GM21619 (cell line): ENCODE measurements at regions not wholly inside any gene's neighbourhood (a gene's known extent, or its start where the extent isn't known, plus 50 kb on each side); places are given as distances from the start of the nearest gene placed in this dataset.
"Not testable (repeated sequence)": the region's sequence is repeated elsewhere in the genome, so short reads cannot be mapped to it uniquely, and the experiment has no call there.

Experiments
- ATAC-seq: cut with Tn5 transposase; IDR thresholded peaks from one replicate; pipeline ENCODE4 v1.9.1; 2021; ENCODE audit not compliant: unreplicated experiment

DNA sequence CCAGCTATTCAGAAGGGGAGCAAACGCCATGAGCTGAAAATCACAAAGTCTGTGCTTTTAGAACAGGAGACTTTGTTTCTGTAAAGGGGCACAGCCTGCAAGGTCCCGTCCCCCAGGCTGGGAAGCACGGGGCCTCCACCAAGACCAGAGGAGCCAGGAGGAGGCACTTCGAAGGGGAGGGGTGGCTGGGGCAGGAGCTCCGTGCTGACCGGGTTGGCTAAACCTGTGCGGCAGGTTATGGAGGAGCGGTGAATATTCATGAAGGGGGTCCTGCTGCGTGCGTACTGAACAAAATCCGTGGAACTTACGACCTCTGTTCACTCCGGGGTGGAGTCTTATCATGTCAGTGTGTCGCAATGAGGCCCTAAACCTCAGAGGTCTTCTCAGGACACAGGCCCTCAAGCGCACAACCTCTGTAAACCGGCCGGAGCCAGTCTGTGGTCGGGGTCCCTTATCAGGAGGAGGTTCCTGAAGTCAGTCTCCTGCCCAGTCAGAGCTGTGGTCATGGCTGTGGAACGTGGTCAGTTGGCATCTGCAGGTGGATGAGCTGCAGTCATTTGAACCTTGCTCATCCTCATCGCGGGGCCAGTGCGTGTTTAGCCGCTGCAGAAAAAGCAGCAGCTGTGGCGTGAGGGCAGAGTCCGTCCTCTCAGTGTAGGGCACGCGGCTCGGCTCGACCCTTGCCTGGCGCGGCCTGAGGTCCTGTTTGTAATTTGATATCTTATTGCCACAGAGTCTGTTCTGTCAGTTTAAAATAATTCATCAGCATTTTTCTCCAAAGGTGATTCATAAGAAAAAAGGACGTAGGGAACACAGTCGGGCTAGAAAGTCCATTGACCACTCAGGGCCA lies 5507.7 kb upstream of the TPTE start:
- ATAC-seq: not testable (repeated sequence)

DNA sequence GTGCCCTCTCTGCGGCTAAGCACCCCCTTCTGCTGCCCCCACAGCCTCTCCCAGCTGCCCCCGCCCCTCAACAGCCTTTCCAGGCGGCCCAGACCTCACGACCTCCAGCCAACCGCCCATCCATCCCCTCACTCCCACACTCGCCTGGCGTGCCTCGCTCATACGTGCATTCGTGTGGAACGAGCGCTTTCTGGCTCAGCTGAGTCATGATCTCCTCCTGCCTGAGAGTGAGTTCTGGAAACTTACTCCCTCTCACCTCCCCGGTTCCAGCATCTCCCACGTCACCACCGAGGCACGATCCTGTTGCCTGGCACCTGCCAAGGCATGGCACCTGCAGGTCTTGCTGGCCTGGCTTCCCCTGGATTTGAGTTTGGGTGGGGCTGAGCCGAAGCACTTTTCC lies 5506.2 kb upstream of the TPTE start:
- not testable (repeated sequence) for ATAC-seq

DNA sequence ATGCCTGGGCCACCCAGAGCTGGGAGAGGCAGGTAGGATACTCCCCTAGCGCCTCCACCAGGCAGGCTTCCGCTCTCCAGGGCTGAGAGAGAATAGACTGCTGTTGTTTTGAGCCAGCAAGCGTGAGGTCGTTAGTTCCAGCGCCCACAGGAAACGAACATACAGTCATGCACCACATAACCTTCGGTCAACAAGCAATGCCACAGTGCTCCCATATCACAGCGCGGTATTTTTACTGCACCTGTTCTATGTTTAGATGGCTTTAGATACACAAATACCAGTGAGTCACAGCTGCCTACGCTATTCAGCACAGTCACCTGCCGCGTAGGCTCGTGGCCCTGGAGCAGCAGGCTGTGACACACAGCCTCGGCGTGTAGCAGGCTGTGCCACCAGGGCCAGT lies 5502.3 kb upstream of the TPTE start:
- peak; percentile 45 for ATAC-seq

DNA sequence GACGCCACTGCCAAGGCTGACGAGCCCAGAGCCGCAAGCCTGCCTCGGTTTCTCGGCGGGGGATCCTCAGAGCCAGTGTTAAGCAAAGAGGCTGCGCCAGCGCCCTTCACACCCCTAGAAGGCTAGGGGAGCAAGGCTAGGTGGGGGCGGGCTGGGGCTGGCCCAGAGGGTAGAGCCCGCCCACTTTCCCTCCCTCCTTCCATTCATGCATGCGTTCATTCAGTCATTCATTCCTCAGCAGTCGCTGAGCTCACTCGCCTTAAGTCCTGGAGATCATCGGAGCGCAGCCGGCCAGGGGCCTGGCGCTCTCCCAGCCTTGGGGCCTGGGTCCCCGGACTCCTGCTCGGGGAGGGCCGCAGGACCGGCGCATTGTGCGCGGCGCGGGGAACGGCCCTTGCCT lies 5499.6 kb upstream of the TPTE start:
- peak; percentile 37 for ATAC-seq

DNA sequence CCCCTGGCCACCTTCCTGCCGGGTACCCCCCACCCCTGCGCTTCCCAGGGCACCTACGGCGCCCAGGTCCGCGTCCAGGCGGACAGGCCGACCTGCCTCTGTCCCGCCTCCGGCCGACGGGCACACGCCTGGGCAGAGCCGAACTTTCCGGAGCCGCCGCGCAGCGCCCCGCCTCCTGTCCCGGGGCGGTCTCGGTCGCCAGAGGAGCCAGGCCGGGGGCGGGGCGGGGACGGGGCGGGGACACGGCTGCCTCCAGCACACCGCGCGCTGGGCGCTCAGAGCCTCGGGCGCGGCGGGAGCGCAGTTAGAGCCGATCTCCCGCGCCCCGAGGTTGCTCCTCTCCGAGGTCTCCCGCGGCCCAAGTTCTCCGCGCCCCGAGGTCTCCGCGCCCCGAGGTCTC lies 5499.1 kb upstream of the TPTE start:
- ATAC-seq: not testable (repeated sequence)

DNA sequence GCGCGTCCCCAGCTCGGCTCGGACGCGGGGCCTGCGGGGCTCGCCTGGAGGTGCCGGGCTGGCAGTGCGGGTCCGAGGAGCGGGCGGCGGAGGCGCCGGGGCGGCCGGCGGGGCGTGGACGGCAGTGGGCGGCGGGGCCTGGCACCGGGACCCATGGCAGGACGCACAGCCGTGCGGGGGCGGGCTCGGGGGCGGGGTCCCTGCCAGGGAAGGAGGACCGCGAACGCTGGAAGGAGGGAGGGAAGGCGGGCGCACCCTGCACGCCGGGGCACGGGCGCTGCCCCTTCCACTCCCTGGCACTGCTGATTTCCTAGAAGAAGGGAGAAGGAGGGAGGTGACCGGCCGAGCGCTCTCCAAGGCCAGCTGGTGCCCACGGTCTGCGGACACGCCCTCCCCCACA lies 5498.6 kb upstream of the TPTE start:
- not testable (repeated sequence) for ATAC-seq

DNA sequence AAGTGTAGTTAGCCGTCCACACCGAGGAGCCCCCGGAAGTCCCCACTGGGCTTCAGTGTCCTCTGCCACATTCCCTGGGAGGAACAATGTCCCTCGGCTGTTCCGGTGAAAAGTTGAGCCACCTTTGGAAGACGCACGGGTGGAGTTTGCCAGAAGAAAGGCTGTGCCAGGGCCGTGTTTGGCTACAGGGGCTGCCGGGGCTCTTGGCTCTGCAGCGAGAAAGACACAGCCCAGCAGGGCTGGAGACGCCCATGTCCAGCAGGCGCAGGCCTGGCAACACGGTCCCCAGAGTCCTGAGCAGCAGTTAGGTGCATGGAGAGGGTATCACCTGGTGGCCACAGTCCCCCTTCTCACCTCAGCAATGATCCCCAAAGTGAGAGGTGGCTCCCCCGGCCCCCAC lies 5486.2 kb upstream of the TPTE start:
- not testable (repeated sequence) for ATAC-seq

DNA sequence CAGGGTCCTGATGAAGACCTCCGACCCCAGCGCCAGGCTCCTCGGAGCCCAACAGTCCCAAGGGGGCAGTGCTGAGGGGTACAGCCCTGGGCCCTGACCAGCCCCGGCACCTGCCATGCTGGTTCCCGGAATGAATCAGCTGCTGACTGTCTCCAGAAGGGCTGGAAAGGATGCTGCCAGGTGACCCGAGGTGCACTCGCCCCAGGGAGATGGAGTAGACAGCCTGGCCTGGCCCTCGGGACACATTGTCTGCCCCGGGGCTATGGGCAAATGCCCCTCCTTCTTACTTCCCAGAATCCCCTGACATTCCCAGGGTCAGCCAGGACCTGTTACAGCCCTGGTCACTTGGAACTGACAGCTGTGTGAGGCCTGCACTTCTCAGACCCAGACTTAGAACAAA lies 5485.8 kb upstream of the TPTE start:
- ATAC-seq: not testable (repeated sequence)

DNA sequence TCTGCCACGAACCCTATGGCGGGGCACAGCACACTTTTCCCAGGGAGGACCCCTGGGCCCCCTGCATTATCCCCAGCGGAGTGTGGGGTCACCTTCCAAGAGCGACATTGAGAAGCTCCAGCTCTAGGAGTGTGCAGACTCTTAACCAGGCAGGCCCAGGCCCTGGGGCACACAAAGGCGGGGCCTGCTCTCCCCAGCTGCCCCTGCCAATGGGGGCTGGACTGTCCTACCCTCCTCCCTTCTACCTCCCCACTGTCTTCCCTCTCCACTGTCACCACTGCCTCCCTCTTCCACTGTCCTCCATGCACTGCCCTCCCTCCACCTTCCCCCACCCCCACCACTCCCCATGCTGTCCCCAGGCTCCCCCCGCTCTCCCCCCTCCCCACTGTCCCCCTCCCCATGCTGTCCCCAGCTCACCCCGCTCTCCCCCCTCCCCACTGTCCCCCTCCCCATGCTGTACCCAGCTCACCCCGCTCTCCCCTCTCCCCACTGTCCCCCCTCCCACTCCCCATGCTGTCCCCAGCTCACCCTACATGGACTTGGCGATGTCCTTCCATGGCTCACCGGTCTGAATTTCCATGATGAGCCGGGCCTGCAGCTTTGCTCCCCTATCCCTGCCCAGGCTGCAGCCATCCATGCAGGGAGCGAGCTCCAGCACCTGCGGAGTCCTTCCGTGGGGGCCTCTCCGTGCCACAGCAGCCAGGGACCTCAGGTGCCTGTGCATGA lies 5483.6 kb upstream of the TPTE start:
- not testable (repeated sequence) for ATAC-seq

DNA sequence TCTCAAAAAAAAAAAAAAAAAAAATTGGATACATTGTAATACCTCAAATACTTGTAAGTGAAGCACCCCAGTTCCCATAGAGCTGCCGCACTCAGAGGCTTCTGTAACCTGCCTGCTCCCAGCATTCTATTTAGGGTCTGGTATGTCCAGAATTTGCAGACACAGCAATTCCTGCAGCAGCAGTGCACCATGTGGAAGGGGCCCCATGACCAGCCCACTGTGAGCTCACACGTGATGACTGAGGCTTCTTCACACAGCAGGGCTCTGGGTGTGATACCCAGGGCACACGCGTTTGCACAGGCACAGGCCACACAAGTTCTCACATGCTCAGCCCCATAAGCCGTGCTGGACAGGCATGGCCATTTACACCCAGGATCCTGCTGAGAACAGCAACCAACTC lies 5481.5 kb upstream of the TPTE start:
- ATAC-seq: not testable (repeated sequence)

DNA sequence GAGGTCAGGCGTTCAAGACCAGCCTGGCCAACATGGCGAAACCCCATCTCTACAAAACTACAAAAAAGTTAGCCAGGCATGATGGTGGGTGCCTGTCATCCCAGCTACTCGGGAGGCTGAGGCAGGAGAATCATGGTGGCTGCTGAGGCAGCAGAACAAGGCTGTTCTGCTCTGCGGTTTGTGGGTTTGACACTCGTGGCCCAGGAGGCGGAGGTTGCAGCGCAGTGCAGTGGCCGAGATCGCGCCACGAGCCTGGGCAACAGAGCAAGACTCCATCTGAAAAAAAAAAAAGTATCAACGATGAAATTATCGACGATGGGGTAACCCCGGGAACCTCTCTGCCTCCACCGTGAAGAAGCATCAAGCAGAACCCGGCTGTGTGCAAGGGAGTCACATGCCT lies 5478.8 kb upstream of the TPTE start:
- not testable (repeated sequence) for ATAC-seq

DNA sequence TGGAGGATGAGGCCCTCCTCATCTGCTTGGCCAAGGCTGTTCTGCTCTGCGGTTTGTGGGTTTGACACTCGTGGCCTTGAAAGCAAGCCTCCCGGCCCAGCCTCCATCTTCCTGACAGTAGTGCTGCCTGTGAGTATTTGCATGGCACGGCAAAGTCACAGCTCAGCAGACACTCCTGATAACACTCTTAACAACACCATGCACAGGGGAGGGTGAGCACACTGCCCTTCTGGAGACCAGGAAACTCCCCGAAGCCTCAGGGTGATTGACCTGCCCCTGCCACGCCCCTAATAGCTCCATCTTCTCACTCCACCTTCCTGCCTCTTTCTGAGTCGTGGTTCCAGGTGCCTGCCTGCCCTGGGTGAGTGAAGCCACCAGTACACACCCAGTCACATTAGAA lies 5476.6 kb upstream of the TPTE start:
- peak; percentile 51 for ATAC-seq

DNA sequence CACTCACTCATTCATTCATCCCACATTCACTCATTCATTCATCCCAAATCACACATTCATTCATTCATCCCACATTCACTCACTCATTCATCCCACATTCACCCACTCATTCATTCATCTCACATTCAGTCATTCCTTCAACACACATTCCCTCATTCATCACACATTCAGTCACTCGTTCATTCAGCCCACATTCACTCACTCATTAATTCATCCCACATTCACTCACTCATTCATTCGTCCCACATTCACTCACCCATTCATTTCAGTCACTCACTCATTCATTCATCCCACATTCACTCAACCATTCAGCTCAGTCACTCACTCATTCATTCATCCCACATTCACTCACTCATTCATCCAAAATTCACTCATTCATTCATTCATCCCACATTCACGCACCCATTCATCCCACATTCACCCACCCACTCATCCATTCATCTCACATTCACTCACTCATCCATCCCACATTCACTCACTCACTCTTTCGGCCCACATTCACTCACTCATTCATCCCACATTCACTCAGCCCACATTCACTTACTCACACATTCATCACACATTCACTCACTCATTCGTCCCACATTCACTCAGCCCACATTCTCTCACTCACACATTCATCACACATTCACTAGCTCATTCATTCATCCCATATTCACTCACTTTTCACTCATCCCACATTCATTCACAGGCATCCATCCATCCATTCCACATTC lies 5469.9 kb upstream of the TPTE start:
- ATAC-seq: not testable (repeated sequence)

DNA sequence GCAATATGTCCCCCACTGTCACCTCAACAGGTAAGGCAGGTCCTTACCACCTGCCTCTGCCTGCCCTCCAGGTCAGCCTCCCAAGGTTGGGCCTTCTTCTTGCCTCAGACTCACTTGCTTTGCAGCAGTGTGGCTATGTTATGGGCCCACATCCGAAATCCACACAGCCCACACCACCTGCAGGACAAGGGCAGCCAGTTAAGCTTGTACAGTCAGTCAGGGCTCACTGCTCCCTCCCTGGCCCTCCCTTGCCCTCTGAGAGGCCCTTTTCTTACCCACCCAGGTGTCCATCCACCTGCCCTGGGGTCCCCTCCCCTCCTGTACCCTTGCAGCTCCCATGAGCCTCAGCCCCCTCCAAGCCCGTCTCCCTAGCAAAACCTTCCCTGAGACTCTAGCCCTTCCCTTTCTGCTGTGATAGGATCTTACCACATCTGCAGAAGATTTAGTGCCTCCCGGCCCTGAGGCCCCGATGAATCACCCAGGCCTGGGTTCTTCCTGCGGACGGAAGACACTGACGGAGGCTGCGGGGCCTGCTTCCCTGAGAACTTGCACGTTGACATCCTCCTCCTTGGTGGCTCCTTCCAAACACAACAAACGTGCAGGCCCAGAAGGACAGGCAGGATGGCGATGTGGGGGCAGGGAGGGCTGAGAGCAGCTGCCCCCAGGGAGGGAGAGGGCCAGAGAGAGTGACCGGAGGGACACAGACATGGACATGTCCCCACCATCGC lies 5466.2 kb upstream of the TPTE start:
- ATAC-seq: not testable (repeated sequence)

DNA sequence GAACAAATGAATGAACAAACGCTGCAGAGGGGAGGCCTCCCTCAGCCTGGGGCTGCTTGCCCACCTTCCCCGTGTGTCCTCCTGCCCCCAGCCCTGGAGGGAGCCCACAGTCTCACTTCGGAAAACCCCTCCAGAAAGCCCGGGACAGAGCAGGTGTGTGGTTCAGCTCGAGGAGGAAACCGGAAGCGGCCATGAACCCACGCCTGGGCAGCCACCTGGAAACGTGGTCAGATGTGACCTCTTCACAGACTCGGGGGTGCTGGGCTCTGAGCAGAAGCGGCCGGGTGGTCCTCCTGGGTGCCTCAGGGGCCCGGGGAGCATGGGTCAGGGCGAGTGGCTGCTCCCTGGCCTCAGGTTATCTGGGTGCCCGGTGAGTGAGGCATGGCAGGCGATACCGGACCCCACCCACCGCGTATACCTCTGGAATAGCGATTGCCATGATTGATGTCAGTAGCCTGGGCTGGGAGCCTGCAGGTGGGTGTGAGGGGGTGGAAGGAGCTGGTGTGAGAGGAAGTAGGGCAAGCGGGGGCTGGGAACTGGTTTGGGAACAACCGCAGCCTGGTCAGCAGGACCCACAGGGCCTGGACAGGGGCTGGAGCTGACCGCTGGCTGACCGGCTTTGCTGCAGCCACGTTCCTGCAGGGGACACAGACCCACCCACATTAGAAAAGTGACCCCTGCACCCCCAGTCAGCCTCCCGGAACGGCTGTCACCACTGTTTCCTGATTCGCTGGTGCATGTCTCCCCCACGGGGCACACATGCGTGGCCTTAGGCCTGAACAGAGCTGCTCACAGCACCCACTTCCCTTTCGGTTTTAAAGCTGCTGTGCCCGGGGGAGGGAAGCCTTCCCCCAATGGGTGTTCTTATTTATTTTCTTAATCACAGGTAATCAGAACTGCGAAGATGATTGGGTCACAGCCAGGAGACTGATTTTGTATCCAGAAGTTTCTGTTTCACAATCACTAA lies 5465.1 kb upstream of the TPTE start:
- ATAC-seq: peak; percentile 61

DNA sequence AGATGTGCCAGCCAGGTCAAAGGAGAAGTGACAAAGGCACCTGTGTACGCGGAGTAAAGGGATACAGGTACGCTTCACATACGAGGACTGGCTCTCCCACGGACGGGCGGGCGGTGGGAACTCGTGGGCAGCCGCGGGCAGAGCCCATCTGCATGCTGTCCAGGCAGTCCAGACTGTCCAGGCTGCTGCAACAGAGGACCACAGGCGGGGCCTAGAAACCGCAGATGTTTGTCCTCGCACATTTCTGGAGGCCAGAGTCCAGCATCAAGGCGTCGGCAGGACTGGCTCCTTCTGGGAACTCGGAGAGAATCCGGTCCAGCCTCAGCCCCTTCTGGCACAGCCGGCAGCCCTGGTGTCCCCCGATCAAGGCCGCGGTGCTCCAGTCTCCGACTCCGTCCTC lies 5464.3 kb upstream of the TPTE start:
- ATAC-seq: not testable (repeated sequence)

DNA sequence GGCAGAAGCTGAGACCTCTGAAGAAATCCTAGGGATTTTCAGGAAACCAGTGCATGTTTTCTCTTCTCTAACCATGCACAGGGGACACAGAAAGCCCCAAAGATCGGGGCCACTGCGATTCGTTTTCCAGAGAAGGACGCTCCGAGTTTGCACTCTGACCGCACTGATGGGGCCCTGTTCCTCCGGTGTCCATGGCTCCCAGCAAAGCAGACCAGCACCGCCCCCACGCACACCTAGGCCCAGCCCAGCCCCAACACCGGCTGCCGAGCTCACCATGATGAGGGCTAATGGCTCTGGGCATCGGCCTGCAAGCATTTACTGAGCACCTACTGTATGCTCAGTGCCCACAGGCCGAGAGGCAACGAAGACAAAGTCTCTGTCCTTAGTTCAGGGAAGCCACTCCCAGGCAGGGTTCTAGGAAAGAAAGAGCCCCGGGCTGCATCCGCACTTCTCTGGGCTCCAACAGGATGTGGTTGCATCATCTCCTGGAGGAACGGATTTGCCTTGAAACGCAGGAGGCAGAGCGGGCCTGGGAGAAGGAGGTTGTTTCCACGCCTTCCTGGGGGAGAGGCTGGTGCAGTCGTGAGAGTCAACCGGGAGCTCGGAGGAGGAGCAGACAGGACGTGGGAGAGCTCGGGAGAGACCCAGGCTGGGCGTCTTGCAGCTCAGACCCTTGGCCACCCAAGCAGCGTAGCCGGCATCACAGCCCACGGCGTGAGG lies 5460.9 kb upstream of the TPTE start:
- ATAC-seq: not testable (repeated sequence)

DNA sequence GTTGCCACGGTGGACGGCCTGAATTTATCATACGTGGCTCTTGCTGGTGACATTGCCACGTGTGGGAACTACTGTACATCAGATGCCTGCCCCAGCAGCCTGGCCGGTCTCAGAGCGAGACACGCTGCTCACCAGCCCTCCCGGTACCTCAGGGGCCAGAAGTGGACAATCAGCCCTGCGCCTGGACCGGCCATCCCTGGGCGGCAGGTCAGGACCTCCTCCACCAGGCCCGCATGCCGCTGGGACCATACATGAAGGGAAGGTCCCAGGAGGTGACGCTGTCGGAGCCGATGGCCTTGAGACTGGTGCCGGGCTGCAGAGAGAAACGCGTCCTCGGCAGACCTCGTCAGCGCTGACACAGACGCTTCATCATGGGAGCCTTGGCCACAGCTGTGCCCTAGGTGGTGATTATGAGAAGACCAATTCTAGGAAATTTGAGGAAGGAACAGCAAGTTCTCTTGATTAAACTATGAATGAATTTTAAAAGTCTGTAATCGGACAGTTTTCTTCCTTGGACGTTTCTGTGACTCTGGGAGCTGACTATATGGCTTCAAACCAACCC lies 5456.7 kb upstream of the TPTE start:
- not testable (repeated sequence) for ATAC-seq
